NCI-H2196 treated with DMSO at 0.1 percent for 48 hours (cell line): ENCODE measurements at regions not wholly inside any gene's neighbourhood (a gene's known extent, or its start where the extent isn't known, plus 50 kb on each side); places are given as distances from the start of the nearest gene placed in this dataset.
"Not testable (repeated sequence)": the region's sequence is repeated elsewhere in the genome, so short reads cannot be mapped to it uniquely, and the experiment has no call there.

Experiments
- DNase-seq: peaks from one replicate; lab custom pipeline; 2025; ENCODE audit not compliant: unreplicated experiment; lab: John Stamatoyannopoulos, UW

DNA sequence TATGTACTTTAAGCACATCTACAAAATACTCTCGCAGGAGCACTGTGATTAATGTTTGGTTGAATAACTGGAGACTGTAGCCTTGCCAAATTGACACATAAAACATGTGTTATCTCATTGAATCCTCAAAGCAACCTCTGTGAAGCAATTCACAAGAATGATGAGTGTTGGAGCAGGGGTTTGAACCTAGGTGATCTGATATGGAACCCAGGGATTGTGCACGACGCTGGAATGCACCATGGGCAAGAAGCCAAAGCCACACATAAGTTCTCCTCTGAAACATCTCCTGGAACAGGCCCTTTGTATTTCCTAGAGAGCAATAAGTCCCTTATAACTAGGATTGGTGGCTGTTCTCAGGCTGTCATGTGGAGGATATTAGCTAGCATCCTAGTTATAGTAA, 124.6 kb upstream of the IVNS1ABP start:
- DNase-seq, result no peak

DNA sequence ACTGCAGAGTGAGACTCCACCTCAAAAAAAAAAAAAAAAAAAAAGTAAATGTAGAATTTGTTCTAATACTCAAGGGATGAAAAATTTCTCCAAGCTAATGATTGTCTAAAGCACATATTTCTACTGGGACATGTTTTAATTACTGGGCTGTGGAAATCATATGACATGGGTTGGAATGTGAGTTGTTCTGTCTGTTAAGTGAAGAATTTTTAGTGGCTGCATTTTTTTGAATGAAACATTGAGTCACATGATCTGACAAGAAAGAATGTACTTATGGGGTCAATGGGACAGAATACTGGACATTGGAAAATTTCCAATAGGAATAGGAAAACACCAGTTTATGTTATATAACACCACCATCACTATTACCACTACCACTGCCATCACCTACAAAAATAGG, 123.8 kb upstream of the IVNS1ABP start:
- no peak for DNase-seq

DNA sequence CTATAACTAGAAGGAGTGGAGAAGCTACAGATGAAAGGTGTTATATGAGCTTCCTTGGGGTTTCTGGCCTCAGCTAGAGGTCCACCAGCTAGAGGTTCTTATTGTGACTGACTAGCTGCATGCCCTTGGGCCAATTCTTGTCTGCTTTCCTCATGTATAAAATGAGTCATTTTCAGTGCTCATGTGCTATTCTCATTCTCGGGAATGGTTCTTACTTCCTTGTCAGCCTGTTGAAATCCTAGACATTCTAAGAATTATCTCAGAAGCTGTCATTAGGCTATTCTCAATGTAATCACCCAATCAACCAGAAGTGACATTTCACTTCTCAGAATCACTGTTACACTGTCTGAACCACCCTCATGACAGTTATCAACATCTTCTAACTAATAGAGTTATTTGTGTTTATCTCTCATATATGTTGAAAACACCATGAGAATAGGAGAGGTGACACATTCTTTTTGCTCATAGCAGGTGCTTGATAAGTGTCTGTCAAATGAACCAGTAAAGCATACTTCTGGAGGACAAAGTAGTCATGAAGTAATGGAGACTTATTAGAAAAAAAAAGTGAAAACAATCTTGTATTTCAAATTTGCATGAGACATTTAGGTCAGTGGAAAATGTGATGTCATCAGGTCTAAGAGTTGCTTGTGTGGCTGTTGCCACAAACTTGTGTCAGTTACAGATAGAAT, 122.8 kb upstream of the IVNS1ABP start:
- no peak for DNase-seq

DNA sequence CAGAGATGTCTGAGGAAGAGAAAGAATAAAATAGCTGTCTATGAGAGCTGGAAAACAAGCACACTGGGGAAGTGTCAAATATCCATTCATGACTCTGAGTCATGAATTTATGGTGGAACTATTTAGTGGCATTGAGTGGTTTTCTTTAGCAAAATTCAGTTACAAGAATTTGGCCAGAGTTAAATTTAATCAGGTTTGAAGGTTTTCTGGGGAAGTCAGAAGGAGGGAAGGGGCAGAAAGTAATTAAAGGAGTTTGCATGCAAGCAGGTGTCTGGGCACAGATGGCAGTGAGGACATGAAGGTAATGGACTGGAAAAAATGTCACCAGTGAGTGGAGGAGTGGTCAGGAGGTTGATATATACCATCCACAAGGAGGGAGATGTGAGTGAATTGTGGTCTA, 121.9 kb upstream of the IVNS1ABP start:
- DNase-seq, result no peak

DNA sequence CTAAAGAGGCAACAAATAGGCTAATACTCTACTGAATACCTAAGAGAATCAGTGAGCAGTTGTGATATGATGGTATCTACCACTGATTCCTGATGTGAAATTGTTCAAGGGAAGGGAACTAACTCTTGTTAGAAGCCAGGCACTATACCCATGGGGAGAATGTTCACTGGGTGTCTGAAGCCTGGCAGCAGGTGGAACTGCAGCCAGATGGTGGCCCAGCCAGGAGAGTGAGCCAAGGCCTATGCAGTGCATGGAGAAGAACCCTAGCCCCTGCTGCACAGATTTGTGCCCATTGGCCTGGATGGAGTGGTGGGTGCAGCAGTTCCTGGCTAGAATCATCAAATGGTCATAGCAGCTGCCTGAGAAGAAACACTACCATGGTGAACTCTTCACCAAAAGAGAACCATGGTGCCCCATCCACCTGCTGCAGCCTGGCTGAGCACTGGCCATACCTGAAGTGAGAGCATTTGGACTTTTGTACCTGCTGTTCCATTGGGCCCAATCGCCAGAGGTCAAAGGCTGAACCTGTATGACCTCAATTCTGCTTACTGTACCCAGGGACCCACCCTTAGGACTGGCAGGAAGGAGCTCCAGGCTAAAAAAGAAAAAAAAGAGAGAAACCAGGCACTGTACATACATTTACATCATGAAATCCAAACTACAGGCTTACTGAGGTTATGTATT, 118.8 kb upstream of the IVNS1ABP start:
- DNase-seq, result no peak

DNA sequence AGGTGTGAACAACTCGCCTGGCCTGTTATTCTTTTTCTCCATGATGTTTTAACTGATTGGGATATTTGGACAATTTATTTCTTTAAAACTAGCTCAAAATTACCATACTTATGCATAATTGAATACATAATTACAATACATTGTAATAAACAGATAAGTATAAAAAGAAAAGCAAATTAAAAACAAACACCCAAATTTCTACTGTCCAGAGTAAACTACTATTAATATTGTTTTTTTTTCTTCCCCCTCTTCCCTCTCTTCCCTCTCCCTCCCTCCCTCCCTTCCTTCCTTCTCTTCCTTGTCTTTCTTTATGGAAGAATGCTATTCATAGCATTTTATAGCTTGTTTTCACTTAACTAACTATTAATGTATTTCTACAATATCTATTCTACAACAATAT, 117.7 kb upstream of the IVNS1ABP start:
- DNase-seq, result no peak

DNA sequence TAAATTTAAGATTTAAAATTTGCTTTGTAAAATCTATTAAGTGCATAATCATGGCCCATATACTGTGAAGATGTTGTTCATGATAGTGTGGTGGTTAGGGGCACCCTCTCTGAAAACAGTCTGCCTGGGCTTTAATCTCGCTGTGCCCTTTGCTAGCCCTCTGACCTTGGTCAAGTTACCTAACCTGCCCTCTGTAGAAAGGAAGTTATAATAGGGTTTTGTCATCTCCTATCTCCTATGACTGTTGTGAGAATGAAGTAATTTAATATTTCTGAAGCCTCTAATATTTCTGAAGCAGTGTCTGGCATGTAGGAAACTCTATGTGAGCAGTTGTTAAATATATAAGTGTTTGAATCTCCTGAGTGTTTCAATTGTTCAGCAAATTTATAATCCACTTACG, 116.6 kb upstream of the IVNS1ABP start:
- DNase-seq, result no peak

DNA sequence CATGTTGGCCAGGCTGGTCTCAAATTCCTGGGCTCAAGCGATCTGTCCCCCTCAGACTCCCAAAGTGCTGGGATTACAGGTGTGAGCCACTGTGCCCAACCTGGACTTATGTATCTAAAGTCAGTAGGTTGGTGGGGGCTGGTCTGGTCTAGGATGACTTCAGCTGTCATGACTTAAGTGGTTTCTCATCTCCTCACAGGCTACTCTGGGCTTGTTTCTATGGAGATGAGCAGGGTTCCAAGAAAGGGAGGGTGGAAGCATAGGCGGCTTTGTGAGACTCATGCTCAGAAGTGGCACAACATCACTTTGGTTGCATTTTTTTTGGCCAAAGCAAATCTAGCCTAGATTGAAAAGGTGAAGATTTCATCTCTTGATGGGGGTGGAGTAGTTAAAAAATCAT, 115.9 kb upstream of the IVNS1ABP start:
- DNase-seq, result no peak

DNA sequence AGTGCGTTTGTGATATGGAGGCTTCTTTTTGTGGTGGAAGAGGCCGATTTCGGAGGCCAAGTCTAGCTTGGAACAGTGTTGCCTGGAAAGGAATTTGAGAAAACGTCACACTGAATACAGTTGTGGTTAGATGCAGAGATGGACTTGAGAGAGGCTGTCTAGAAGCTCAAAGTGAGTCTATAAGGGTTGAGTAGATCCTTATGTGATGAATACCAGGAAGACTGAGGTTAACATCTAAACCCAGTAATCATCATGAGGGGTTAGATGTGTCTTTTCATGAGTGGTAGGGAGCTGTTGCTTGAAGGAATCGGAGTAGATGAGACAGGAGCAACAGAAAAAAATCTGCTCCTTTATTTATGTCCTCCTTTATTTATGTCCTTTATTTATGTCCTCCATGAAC, 114.6 kb upstream of the IVNS1ABP start:
- DNase-seq, result no peak

DNA sequence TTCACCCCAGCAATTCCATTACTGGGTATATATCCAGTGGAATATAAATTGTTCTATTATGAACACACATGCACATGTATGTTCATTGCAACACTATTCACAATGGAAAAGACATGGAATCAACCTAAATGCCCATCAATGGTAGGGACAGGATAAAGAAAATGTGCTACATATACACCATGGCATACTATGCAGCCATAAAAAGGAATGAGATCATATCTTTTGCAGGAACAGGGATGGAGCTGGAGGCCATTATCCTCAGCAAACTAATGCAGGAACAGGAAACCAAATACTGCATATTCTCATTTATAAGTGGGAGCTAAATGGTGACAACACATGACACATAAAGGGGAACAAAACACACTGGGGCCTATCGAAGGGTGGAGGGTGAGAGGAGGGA, 112.6 kb upstream of the IVNS1ABP start:
- DNase-seq, result not testable (repeated sequence)

DNA sequence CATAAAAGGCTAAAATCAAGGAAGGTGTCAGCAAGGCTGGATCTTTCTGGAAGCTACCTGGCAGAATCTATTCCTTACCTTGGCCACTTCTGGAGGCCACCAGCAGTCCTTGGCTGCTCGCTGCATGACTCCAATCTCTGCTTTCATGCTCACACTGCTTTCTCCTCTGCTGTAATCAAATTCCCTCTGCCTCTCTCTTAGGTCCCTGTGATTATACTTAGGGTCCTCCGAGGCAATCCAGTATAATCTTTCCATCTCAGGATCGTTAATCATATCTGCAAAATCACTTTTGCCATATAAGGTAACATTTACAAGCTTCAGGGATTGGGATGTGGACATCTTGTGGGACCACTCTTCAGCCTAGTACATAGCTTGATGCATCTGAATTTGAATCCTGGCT, 110.7 kb upstream of the IVNS1ABP start:
- no peak for DNase-seq

DNA sequence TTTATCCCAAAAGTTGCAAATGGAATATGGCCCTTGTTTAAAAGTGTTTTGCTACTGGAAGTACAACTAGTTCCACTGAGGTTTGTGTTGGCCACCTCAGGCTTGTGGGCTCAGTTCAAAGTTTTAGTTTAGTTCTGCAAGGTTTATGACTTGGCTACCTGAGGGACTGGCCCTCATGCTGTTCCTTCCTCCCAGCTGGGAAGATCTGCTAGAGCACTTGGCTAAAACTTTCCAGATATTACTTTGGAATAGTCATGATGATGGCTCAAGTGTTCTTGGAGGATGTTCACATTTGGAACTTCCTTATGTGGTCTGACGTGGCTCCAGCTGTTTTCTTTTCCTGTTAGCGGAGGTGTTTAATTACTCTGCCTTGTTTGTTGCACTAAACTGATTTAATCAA, 110.2 kb upstream of the IVNS1ABP start:
- no peak for DNase-seq

DNA sequence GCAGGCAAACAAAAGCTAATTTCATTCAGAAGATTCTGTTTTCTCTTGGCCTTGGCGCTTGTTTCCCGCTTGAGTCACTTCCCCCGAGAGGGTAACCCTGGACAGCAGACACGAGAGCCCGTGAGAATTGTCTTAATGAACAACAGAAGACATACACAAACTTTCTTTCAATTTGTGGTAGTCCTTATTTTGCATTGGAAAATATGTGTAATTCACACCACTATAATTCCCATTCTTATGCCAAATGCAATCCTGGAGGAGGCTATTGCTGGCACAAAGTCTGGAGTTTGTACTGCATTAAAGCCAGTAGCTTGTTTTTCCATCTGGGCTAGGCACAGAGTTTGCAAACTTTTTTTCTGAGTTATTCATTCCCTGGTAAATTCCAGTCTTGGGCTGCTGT, 109.8 kb upstream of the IVNS1ABP start:
- no peak for DNase-seq

DNA sequence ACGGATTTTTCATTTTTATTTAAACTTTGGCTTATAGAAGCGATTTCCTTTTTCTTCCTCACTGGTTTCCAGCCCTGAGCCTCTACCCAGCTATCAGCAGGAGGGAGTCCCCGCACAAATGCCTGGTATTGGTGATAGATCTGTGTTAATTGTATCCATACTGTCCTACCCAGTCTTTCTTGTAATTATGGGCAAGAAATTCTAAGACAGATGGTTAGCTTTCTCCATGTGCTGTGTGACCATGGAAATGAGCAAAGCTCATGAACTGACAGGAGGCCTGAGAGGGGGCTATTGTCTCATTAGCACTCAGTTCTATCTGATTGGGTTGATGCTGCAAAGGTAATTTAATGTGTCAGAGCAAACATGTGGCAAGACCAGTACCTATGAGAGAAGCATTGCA, 108.1 kb upstream of the IVNS1ABP start:
- no peak for DNase-seq

DNA sequence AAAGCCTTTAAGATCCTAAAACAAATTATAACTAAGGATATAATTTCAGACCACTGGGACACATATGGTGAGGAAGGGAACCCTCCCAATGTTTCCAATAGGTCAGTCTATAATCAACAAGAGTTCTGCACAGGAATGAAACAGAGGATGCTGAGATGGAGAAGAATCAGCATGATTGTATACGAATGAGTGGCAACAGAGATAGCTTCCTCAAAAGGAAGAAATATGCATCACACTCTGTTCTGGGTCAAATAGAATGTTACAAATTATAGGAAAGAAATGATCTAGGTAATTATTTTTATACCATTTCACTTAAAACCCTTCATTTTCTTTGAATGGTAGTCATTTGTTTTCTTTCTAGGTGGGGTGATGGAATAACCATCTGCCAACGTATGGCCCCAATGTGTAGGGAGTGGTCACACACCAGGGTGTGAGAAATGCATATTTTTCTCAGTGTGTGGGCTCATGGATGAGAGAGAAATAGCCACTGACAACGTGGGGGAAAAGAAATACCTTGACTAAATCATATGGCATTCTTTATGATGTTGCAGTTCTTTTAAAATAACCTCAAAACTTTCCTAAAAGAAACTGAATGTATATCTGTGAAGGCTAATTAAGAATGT, 104.6 kb upstream of the IVNS1ABP start:
- DNase-seq, result no peak

DNA sequence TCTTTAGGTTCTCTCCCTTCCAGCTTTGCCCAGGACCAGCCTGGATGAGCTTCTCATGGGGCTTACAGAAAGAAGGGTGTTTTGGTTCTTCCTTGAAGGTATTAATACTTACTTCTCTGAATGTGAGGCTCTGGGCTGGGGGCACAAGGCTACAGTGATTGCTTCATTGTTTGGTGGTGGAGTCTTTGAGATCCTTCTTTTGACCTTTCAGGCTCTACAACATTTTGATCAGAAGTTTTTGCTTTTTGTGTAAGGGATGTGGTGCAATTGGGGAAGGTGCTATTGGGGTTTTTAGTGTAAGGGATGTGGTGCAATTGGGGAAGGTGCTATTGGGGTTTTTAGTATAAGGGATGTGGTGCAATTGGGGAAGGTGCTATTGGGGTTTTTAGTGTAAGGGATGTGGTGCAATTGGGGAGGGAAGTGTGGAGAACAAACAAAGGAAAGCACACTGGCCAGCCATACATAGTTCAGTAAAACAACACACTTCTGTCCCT, 103.6 kb upstream of the IVNS1ABP start:
- DNase-seq, result no peak

DNA sequence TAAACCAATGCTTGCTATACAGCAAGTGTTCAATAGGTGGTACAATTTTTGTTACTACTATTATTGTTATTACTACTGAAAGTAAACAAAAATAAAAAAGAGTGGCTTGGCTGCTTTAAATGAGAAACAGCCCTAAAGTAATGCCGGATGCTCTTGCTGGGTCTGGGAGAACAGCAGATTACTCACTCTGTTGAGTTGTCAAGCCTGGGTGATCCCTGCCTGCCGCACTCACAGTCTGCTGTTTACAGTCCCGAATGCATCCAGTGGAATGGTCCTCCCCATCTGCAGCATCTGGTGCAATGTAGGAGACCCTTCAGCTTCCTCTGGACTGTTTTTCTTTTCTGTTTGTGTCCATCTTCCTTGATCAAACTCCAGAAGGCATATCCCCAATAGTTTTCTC, 102.7 kb upstream of the IVNS1ABP start:
- DNase-seq, result no peak

DNA sequence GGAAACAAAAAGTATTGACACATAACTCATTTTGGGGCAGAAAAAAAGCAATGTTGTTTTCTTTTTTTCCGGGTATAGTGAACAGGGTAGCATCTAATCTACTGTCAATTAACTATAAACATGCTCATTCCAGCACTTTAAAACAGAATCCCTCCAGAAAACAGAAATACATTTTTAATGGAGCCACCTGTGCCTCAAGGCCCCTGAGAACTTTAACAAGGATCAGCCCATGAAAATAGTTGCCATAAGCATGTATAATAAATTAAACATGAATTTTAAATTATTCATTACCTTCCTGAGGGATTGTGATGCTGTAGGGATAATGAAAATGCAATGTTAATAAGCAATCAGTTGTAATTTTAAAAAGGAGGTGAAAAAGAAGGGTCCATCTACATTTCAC, 101.4 kb upstream of the IVNS1ABP start:
- DNase-seq, result no peak

DNA sequence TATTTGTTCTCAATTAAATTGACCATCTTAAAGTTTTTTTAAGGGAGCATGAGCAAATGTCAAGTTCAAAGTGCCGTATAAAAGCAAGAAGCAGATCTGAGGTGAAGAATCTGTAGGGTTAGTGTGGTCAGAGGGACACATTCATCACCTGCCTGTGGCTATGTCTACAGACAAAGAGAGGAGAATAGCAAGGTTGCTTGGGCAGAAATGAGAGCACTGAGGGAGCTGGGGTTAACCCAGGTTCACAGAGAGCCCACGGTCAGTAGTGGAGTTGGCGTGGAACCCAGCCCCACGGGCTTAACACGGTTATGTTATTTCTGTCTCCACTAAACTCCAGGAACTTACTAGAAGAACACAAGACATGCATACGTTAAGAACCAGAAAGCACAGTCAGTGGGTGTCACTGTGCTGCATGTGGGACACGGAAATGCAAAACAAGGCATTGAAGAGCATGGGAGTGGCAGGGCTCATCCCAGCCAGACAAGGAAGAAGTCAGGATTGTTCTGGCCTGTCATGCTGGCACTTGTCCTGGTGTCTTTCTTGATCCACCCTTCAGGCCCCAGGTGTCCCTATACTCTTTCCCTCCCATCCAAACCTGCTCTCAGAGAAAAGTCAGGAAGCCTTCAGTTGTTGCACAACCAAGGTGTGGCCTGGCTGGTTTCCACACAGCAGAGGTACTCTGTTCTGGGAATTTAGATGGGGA, 95.5 kb upstream of the IVNS1ABP start:
- no peak for DNase-seq

DNA sequence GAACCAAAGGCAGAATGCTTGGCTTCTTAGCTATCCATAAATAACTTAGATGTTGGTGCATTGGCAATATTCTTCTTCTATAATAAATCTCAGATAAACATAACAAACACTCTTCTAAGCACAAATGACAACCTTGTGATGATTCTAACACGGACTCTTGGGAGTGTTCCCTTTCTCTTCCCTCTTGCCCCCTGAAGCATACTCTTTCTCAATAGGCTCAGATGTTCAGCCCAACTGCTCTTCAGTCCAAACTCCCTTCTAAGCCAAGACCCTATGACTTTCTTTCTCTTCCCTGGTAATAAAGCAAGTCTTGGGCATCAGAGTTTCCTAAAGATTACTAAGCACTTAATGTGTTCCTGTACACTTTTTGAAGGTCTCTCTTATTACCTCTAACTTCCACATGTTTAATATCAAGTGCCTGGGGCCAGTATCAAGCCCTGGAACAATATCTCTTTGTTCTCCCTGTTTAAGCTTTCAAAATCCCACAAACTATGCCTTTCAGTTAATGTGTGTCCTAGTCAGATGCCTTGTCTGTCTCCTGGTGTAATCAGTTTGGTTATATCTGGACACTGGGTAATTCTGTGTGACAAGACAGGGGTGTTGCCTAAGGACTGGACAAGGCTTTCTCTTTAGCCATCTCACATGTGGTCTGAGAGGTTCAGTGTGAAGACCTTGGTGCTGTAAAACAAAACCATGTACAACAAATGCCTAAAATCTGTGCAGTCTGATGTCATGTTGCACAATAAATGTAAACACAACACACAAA, 92.9 kb upstream of the IVNS1ABP start:
- DNase-seq, result no peak

DNA sequence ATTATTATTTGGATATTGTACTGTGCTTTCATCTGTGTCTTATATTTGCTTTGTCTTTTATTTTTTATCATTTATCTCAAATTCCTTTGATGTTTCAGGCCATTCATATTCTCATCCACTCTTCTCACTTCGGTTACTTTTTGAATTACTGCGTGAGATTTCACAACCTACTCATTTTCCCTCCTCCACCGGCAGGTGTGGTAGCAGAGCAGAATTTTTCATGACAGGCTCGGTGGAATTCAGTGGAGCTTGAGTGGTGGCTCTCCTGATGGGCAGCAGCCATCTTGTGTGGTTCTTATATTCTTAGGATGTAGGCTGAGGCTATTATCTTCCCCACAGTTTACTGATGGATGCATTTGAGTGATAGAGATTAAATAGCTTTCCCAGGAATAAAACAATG, 92.3 kb upstream of the IVNS1ABP start:
- no peak for DNase-seq
